CD4-positive, alpha-beta T cell (primary cell): ENCODE measurements at regions not wholly inside any gene's neighbourhood (a gene's known extent, or its start where the extent isn't known, plus 50 kb on each side); places are given as distances from the start of the nearest gene placed in this dataset.

ENCODE experiments used
- ATAC-seq: fragments of 200-7000 bp; cut with Tn5 transposase; one replicate; pipeline ENCODE4 v1.10.0; 2022; ENCODE audit warnings: mild to moderate bottlenecking; ENCODE audit not compliant: poor library complexity
- CTCF ChIA-PET: fragments of 350-600 bp; sonication (Branson Sonifier 250); formaldehyde crosslinking; loops from one replicate; lab custom pipeline; 2021; ENCODE audit warnings: antibody characterized with exemption, inconsistent platforms; lab: Charles Lee
- POLR2A ChIA-PET: fragments of 350-600 bp; sonication (Branson Sonifier 250); formaldehyde crosslinking; loops from one replicate; lab custom pipeline; 2021; ENCODE audit warnings: antibody characterized with exemption, inconsistent platforms; lab: Charles Lee
- DNase-seq, 14 experiments: peaks; one replicate each; pipeline ENCODE4 v3.0.0-alpha.2; 2013 to 2020; ENCODE audit warnings: mixed read lengths in 2 of 14
- H3K27ac ChIP-seq, 2 donors: one replicate each; pipeline versions ENCODE4 v1.5.1 to v1.7.0; 2013; ENCODE audit warnings: low read length in 2 of 2, low read depth in 1 of 2, mild to moderate bottlenecking in 1 of 2
- H3K27me3 ChIP-seq, 2 experiments: 1 replicate in 1 of 2; 2 replicates in 1 of 2; pipeline versions ENCODE4 v1.6.1 to v1.7.0; 2013; ENCODE audit warnings: low read length in 2 of 2, control low read depth in 1 of 2, mild to moderate bottlenecking in 1 of 2, moderate library complexity in 1 of 2; ENCODE audit not compliant: insufficient read depth in 2 of 2, control insufficient read depth in 1 of 2
- H3K36me3 ChIP-seq: one replicate; pipeline ENCODE4 v1.6.1; 2013; ENCODE audit warnings: low read length, control low read depth; ENCODE audit not compliant: insufficient read depth
- H3K4me1 ChIP-seq: one replicate; pipeline ENCODE4 v1.6.1; 2013; ENCODE audit warnings: low read length, control low read depth; ENCODE audit not compliant: insufficient read depth
- H3K4me3 ChIP-seq: one replicate; pipeline ENCODE4 v1.5.1; 2013; ENCODE audit warnings: mild to moderate bottlenecking, low read length, moderate library complexity
- H3K9me3 ChIP-seq, 2 experiments: 1 replicate in 1 of 2; 2 replicates in 1 of 2; pipeline versions ENCODE4 v1.6.1 to v1.7.0; 2013; ENCODE audit warnings: low read length in 2 of 2, mild to moderate bottlenecking in 2 of 2, control low read depth in 1 of 2, moderate library complexity in 1 of 2; ENCODE audit not compliant: control insufficient read depth in 1 of 2, insufficient read depth in 1 of 2
- H3K27ac Mint-ChIP-seq: one replicate; pipeline ENCODE4 v1.8.0; 2020; ENCODE audit warnings: mixed read lengths
- H3K27me3 Mint-ChIP-seq: one replicate; pipeline ENCODE4 v1.8.0; 2021; ENCODE audit warnings: mixed read lengths
- H3K36me3 Mint-ChIP-seq: one replicate; pipeline ENCODE4 v1.8.0; 2021; ENCODE audit warnings: low read depth, mixed read lengths
- H3K4me1 Mint-ChIP-seq: one replicate; pipeline ENCODE4 v1.8.0; 2021; ENCODE audit warnings: low read depth, mixed read lengths
- H3K4me3 Mint-ChIP-seq: one replicate; pipeline ENCODE4 v1.8.0; 2020; ENCODE audit warnings: mild to moderate bottlenecking, mixed read lengths
- H3K9me3 Mint-ChIP-seq: one replicate; pipeline ENCODE4 v1.8.0; 2020; ENCODE audit warnings: mixed read lengths
- intact Hi-C, 2 experiments: fragments of 100-400 bp; cut with DNase I in 1 of 2; cut with micrococcal nuclease in 1 of 2; formaldehyde crosslinking; loops; one replicate each; pipeline versions ENCODE4 v1.15.1 to v1.9.0; 2023 to 2025; cut with DNase I, micrococcal nuclease
- TF ChIP-seq, protein P1 (sequence below): fragments of 200-600 bp; IDR thresholded peaks from one replicate; pipeline ENCODE4 v1.8.0; 2022; ENCODE audit warnings: antibody characterized with exemption, mild to moderate bottlenecking

DNA sequence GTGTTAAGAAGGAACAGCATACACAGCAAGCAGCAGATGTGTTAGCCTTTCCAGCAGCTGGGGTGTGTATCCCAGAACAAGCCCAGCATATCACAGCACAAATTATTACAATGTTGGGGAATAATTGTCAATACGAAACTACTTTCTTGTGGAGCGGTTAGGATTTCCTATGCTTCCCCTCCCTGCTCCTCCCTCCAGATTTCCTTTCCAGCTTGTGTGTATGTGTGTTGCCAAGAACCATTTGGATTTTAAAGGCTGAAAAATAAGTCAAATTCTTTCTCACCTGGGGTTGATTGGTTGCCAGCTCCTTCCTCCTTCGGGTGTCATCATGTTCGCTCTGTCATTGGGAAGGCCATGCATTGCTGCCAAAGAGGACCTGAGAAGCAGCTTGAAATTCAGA, 178.2 kb upstream of the FRMPD4 start:
- Histone ChIP-seq H3K27ac (no peak overlapping the region), H3K4me3 (no peak overlapping the region), H3K27me3 (no peaks in the 10 kb centered on the region), H3K4me1 (no peaks in the 10 kb centered on the region), H3K36me3 (no peaks in the 10 kb centered on the region), H3K9me3 (no peaks in the 10 kb centered on the region)
- no peaks in the 10 kb centered on the region for H3K27me3 Mint-ChIP-seq
- no peaks in the 10 kb centered on the region for H3K9me3 Mint-ChIP-seq
- no peak overlapping the region for H3K27ac Mint-ChIP-seq
- H3K4me3 Mint-ChIP-seq = no peak overlapping the region
- TF ChIP-seq, protein P1, sequence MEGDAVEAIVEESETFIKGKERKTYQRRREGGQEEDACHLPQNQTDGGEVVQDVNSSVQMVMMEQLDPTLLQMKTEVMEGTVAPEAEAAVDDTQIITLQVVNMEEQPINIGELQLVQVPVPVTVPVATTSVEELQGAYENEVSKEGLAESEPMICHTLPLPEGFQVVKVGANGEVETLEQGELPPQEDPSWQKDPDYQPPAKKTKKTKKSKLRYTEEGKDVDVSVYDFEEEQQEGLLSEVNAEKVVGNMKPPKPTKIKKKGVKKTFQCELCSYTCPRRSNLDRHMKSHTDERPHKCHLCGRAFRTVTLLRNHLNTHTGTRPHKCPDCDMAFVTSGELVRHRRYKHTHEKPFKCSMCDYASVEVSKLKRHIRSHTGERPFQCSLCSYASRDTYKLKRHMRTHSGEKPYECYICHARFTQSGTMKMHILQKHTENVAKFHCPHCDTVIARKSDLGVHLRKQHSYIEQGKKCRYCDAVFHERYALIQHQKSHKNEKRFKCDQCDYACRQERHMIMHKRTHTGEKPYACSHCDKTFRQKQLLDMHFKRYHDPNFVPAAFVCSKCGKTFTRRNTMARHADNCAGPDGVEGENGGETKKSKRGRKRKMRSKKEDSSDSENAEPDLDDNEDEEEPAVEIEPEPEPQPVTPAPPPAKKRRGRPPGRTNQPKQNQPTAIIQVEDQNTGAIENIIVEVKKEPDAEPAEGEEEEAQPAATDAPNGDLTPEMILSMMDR = no peak
- intact Hi-C loops = no loop called here
- CTCF ChIA-PET = no interaction called here
- DNase-seq = no peak
- no peaks in the 10 kb centered on the region for H3K36me3 Mint-ChIP-seq
- H3K4me1 Mint-ChIP-seq = no peaks in the 10 kb centered on the region
- ATAC-seq = no peak
- POLR2A ChIA-PET = no interaction called here

DNA sequence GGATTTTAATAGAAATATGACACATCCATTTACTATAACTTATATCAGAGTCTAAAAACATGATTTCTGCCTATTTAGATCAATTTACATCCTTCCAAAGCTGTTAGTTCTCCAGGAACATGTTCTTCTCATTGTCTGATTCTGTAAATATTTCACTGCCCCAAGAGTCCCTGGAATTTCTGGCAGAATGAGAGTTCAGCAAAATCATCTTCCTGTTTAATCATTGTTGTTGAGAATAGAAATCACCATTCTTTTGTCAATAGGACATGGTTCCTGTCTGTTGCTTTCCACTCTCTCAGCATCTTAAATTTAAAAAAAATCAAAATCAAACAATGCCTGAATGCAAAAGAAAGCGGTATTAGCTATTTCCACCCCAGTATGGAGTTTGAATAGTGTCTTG, 172.8 kb upstream of the FRMPD4 start:
- CTCF ChIA-PET = no interaction called here
- Mint-ChIP-seq H3K4me1 (no peaks in the 10 kb centered on the region), H3K27me3 (peaks cover 3% of the 10 kb centered on the region), H3K4me3 (no peak overlapping the region), H3K36me3 (no peaks in the 10 kb centered on the region), H3K27ac (no peak overlapping the region), H3K9me3 (no peaks in the 10 kb centered on the region)
- TF ChIP-seq, protein P1 = no peak
- no peaks in the 10 kb centered on the region for H3K9me3 ChIP-seq
- POLR2A ChIA-PET = no interaction called here
- H3K4me1 ChIP-seq = no peaks in the 10 kb centered on the region
- H3K27me3 ChIP-seq = no peaks in the 10 kb centered on the region
- DNase-seq (no peak), ATAC-seq (no peak)
- intact Hi-C loops = no loop called here
- H3K36me3 ChIP-seq = no peaks in the 10 kb centered on the region
- no peak overlapping the region for H3K27ac ChIP-seq
- H3K4me3 ChIP-seq = no peak overlapping the region

DNA sequence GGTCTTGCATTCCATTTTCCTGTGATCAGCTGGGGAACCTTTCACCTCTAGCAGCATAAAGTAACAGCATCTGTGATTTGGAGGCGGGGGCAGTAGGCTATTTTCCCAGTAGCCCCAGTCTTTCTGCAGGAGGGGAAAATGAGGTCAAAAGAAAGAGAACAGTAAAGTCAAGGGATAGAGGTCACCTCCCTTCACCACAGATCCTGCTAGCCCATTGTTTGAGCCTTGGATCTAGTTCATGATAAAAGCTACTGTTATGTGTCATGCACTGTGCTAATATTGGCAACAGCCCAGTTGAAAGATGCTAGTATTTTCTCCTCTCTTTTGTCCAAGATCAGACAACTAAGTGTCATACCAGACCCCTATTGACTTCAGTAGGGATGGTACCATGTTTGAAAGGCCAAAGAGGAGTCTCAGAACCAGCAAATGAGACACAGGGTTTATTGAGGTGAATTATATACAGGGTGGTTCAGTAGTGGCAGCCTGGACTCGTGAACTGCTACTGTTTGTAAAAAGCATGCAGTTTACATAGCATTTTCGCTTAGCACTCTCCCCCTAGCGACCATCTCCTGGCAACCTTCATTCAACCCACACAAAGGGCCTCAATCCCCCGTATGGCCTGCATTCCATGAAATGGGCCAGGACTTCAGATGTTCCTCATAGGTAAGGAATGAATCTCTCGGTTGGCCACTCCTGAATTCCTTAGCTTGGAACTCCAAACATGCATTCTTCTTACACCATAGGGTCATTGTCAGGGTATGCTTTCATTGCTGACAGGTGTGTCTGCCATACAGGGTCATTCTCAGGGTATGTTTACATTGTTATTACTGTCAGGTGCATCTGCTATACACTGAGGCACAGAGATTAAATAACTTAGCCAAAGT, 170.0 kb upstream of the FRMPD4 start:
- TF ChIP-seq, protein P1 = no peak
- no peaks in the 10 kb centered on the region for H3K9me3 Mint-ChIP-seq
- H3K36me3 Mint-ChIP-seq = no peaks in the 10 kb centered on the region
- Histone ChIP-seq H3K4me3 (no peak overlapping the region), H3K27me3 (no peaks in the 10 kb centered on the region), H3K4me1 (no peaks in the 10 kb centered on the region), H3K27ac (no peak overlapping the region), H3K9me3 (no peaks in the 10 kb centered on the region), H3K36me3 (no peaks in the 10 kb centered on the region)
- ATAC-seq (no peak), DNase-seq (no peak)
- ChIA-PET POLR2A (no interaction called here), CTCF (no interaction called here)
- H3K27me3 Mint-ChIP-seq = peaks cover 3% of the 10 kb centered on the region
- H3K4me1 Mint-ChIP-seq = no peaks in the 10 kb centered on the region
- intact Hi-C loops = no loop called here
- H3K4me3 Mint-ChIP-seq = no peak overlapping the region
- H3K27ac Mint-ChIP-seq = no peak overlapping the region
